SK-N-SH (cell line): ENCODE measurements at regions not wholly inside any gene's neighbourhood (a gene's known extent, or its start where the extent isn't known, plus 50 kb on each side); places are given as distances from the start of the nearest gene placed in this dataset.

Experiments
- EP300 ChIP-seq, 2 experiments: IDR thresholded peaks; 2 replicates each; pipeline versions ENCODE4 v1.4.0 to v1.6.1; 2012; ENCODE audit warnings: borderline replicate concordance in 1 of 2, low read depth in 1 of 2, low read length in 1 of 2
- GABPA ChIP-seq: IDR thresholded peaks from 2 replicates; pipeline ENCODE4 v1.4.0; 2012; ENCODE audit warnings: low read depth, mild to moderate bottlenecking
- POLR2AphosphoS5 ChIP-seq: IDR thresholded peaks from 2 replicates; pipeline ENCODE4 v1.6.1; 2012; ENCODE audit warnings: low read depth, low read length
- RAD21 ChIP-seq: IDR thresholded peaks from 2 replicates; pipeline ENCODE4 v1.6.1; 2012; ENCODE audit warnings: mild to moderate bottlenecking, low read length
- RFX5 ChIP-seq: IDR thresholded peaks from 2 replicates; pipeline ENCODE4 v1.6.1; 2012; ENCODE audit warnings: mild to moderate bottlenecking, improper control_type of control experiment, low read length
- SMC3 ChIP-seq: IDR thresholded peaks from 2 replicates; pipeline ENCODE4 v1.6.1; 2012; ENCODE audit warnings: low read depth, low read length, improper control_type of control experiment
- TF ChIP-seq, protein P1 (sequence below): fragments of 200-600 bp; sonication (generic); IDR thresholded peaks from 2 replicates; pipeline ENCODE4 v1.6.1; 2017; ENCODE audit warnings: antibody characterized with exemption, mild to moderate bottlenecking, moderate library complexity

DNA sequence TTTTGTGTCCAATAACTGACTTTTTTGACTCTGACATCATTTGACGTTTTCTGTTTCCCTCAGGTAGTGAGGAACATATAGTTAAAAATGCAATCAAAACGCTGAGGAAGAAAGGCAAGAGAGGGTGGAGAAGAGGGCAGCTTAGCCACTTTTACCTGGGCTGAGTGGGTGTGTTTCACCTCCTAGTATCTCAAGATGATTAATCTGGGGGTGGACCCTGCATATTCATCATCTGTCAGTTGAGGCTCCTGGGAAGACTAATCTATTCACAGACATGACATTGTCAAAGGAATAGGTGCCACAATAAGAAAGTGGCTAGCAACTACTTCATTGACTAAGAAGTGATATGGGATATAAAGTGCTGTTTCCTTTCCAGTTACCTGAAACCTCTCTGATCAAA is 331.5 kb upstream of the RARB start:
- TF ChIP-seq SMC3 (no peak), GABPA (no peak), RFX5 (no peak), EP300 (IDR thresholded peaks at IDR 0.05; ENCODE audit: borderline replicate concordance in 1 of 2, low read depth in 1 of 2, low read length in 1 of 2) (no peak), POLR2AphosphoS5 (no peak), RAD21 (no peak)
- TF ChIP-seq, protein P1, sequence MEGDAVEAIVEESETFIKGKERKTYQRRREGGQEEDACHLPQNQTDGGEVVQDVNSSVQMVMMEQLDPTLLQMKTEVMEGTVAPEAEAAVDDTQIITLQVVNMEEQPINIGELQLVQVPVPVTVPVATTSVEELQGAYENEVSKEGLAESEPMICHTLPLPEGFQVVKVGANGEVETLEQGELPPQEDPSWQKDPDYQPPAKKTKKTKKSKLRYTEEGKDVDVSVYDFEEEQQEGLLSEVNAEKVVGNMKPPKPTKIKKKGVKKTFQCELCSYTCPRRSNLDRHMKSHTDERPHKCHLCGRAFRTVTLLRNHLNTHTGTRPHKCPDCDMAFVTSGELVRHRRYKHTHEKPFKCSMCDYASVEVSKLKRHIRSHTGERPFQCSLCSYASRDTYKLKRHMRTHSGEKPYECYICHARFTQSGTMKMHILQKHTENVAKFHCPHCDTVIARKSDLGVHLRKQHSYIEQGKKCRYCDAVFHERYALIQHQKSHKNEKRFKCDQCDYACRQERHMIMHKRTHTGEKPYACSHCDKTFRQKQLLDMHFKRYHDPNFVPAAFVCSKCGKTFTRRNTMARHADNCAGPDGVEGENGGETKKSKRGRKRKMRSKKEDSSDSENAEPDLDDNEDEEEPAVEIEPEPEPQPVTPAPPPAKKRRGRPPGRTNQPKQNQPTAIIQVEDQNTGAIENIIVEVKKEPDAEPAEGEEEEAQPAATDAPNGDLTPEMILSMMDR: no peak
